Suprapubic skin (tissue), 4 donors: ENCODE measurements at regions not wholly inside any gene's neighbourhood (a gene's known extent, or its start where the extent isn't known, plus 50 kb on each side); places are given as distances from the start of the nearest gene placed in this dataset.

Source experiments
- EP300 ChIP-seq: sonication (generic); formaldehyde crosslinking; IDR thresholded peaks from one replicate; pipeline ENCODE4 v1.6.1; 2017; ENCODE audit warnings: antibody characterized with exemption
- POLR2A ChIP-seq, 2 donors: fragments of 450-650 bp; IDR thresholded peaks; one replicate each; pipeline ENCODE4 v1.6.1; 2017; ENCODE audit warnings: antibody characterized with exemption in 2 of 2, mild to moderate bottlenecking in 2 of 2, moderate library complexity in 2 of 2
- POLR2AphosphoS5 ChIP-seq, 3 donors: sonication (generic); formaldehyde crosslinking; IDR thresholded peaks; one replicate each; pipeline ENCODE4 v1.6.1; 2017; ENCODE audit warnings: antibody characterized with exemption in 3 of 3
- TF ChIP-seq, protein P1 (sequence below), 2 donors: fragments of 200-600 bp in 1 of 2; fragments of 450-650 bp in 1 of 2; sonication (generic) in 1 of 2; IDR thresholded peaks; one replicate each; pipeline ENCODE4 v1.5.1; 2016 to 2019; ENCODE audit warnings: antibody characterized with exemption in 2 of 2, mild to moderate bottlenecking in 1 of 2, moderate library complexity in 1 of 2

DNA sequence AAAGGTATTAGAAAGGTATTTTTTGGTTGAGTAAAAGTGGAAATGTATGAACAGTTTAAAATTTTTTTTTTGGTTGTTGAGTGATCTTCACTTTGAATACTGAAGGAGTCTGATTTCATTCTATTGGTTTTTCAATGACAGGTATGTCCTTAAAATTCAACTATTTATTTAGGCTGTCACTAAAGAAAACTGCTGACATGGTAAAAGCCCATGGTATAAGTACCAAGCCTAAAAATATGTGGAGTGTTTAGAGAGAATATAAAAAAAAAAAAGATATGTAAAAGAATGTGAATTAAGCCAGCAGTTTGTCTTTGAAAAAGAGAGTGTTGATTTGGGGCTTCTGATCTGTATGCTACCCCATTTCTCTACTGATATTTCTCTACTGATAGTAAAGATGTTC lies 90.3 kb upstream of the SUCLG2 start:
- TF ChIP-seq, protein P1, sequence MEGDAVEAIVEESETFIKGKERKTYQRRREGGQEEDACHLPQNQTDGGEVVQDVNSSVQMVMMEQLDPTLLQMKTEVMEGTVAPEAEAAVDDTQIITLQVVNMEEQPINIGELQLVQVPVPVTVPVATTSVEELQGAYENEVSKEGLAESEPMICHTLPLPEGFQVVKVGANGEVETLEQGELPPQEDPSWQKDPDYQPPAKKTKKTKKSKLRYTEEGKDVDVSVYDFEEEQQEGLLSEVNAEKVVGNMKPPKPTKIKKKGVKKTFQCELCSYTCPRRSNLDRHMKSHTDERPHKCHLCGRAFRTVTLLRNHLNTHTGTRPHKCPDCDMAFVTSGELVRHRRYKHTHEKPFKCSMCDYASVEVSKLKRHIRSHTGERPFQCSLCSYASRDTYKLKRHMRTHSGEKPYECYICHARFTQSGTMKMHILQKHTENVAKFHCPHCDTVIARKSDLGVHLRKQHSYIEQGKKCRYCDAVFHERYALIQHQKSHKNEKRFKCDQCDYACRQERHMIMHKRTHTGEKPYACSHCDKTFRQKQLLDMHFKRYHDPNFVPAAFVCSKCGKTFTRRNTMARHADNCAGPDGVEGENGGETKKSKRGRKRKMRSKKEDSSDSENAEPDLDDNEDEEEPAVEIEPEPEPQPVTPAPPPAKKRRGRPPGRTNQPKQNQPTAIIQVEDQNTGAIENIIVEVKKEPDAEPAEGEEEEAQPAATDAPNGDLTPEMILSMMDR (IDR thresholded peaks at IDR 0.05), result no peak
- TF ChIP-seq POLR2AphosphoS5 (IDR thresholded peaks at IDR 0.05) (no peak), POLR2A (IDR thresholded peaks at IDR 0.05) (no peak), EP300 (no peak)
